Central memory CD8-positive, alpha-beta T cell (primary cell): ENCODE measurements at regions not wholly inside any gene's neighbourhood (a gene's known extent, or its start where the extent isn't known, plus 50 kb on each side); places are given as distances from the start of the nearest gene placed in this dataset.
"Not testable (repeated sequence)": the region's sequence is repeated elsewhere in the genome, so short reads cannot be mapped to it uniquely, and the experiment has no call there.

Source experiments
- ATAC-seq: fragments of 150-1000 bp; cut with Tn5 transposase; replicated peaks from 2 replicates; pipeline ENCODE4 v1.10.0; 2022; ENCODE audit warnings: mild to moderate bottlenecking, moderate FRiP score, moderate number of reproducible peaks; ENCODE audit not compliant: poor library complexity, severe bottlenecking; ENCODE audit errors: extremely low read depth
- DNase-seq, 2 donors: peaks; one replicate each; pipeline ENCODE4 v3.0.0; 2021; ENCODE audit warnings: low spot score in 2 of 2
- H3K27ac Mint-ChIP-seq: one replicate; pipeline ENCODE4 v1.8.0; 2022; ENCODE audit warnings: low read depth, mild to moderate bottlenecking, moderate library complexity, mixed read lengths
- H3K27me3 Mint-ChIP-seq: one replicate; pipeline ENCODE4 v1.8.0; 2022; ENCODE audit warnings: mixed read lengths
- H3K36me3 Mint-ChIP-seq: one replicate; pipeline ENCODE4 v1.8.0; 2022; ENCODE audit warnings: mild to moderate bottlenecking, moderate library complexity, mixed read lengths; ENCODE audit not compliant: insufficient read depth
- H3K4me1 Mint-ChIP-seq: one replicate; pipeline ENCODE4 v1.8.0; 2022; ENCODE audit warnings: mixed read lengths
- H3K4me3 Mint-ChIP-seq: one replicate; pipeline ENCODE4 v1.8.0; 2022; ENCODE audit warnings: mild to moderate bottlenecking, moderate library complexity, mixed read lengths
- H3K9me3 Mint-ChIP-seq: one replicate; pipeline ENCODE4 v1.8.0; 2022; ENCODE audit warnings: mixed read lengths

DNA sequence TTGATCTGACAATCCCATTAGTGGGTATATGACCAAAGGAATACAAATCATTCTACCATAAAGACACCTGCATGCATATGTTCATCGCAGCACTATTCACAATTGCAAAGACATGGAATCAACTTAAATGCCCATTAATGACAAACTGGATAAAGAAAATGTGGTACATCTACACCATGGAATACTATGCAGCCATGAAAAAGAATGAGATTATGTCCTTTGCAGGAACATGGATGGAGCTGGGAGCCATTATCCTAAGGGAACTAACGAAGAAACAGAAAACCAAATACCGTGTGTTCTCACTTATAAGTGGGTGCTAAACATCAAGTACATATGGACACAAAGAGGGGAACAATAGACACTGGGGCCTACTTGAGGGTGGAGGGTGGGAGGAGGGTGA lies 74.1 kb upstream of the PTHLH start:
- H3K27me3 Mint-ChIP-seq, result peaks cover 34% of the 10 kb centered on the region
- not testable (repeated sequence) for ATAC-seq, H3K27ac Mint-ChIP-seq, DNase-seq, H3K4me1 Mint-ChIP-seq, H3K36me3 Mint-ChIP-seq, H3K4me3 Mint-ChIP-seq
- H3K9me3 Mint-ChIP-seq, result peaks cover 11% of the 10 kb centered on the region

GRCh38 chr12:28050606-28051005 lies 78.1 kb upstream of the PTHLH start:
- no peak for ATAC-seq
- H3K27ac Mint-ChIP-seq, result no peak overlapping the region
- DNase-seq, result no peak
- peaks cover 36% of the 10 kb centered on the region for H3K27me3 Mint-ChIP-seq
- H3K36me3 Mint-ChIP-seq, result no peaks in the 10 kb centered on the region
- H3K9me3 Mint-ChIP-seq, result peaks cover 11% of the 10 kb centered on the region
- no peaks in the 10 kb centered on the region for H3K4me1 Mint-ChIP-seq
- no peak overlapping the region for H3K4me3 Mint-ChIP-seq

DNA sequence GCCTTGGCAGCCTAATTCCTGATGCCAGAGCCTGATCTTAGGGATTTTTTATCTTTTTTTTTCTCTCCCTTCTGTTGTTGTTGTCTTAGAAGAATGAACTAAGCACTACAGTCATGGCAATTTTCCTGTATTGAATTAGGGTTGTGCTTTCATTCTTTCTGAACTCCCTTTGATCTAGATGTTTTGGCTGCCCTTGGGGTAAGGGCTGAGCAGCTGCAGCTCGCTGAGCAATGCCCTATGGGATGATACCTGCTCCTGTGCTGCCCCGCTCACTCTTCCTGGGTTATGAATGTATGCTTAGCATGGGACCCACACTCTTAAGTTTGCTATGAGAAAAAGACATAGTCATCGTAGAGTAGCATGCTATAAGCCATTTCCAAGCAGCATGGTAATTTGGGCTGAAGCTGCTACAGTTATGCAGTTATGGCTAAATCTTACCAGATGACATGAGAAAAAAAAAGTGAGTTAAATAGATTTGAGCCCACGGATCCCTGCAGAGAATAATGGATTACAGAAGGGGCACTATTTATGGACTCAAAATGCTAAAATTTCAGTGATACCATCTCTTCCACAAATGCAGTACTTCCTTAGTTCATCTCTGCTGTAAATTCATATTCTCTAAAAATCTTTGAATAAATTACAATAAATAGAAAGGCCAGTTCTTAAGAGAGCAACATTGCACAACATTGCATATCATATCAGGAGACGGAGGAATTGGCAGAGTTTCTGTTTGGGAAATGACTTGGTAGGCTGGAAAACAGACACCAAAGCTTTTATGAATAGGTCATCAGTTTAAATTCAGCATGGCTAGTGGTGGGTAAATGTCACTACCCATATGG lies 79.2 kb upstream of the PTHLH start:
- peaks cover 7% of the 10 kb centered on the region for H3K9me3 Mint-ChIP-seq
- H3K4me3 Mint-ChIP-seq, result no peak overlapping the region
- ATAC-seq (no peak), DNase-seq (no peak)
- no peaks in the 10 kb centered on the region for H3K36me3 Mint-ChIP-seq
- H3K27ac Mint-ChIP-seq, result no peak overlapping the region
- H3K4me1 Mint-ChIP-seq, result no peaks in the 10 kb centered on the region
- H3K27me3 Mint-ChIP-seq, result peaks cover 24% of the 10 kb centered on the region

GRCh38 chr12:28053564-28053963 lies 81.0 kb upstream of the PTHLH start:
- no peaks in the 10 kb centered on the region for H3K4me1 Mint-ChIP-seq
- ATAC-seq (no peak), DNase-seq (no peak)
- no peaks in the 10 kb centered on the region for H3K9me3 Mint-ChIP-seq
- H3K27me3 Mint-ChIP-seq, result peaks cover 11% of the 10 kb centered on the region
- H3K36me3 Mint-ChIP-seq, result no peaks in the 10 kb centered on the region
- no peak overlapping the region for H3K4me3 Mint-ChIP-seq
- no peak overlapping the region for H3K27ac Mint-ChIP-seq

- Mint-ChIP-seq H3K36me3 (no peaks in the 10 kb centered on the region), H3K9me3 (no peaks in the 10 kb centered on the region), H3K27ac (no peak overlapping the region), H3K4me3 (no peak overlapping the region), H3K4me1 (no peaks in the 10 kb centered on the region), H3K27me3 (peaks cover 11% of the 10 kb centered on the region)
- ATAC-seq, result no peak
- no peak for DNase-seq
These were observed 82.0 kb upstream of the PTHLH start for GRCh38 chr12:28054583-28054982.

DNA sequence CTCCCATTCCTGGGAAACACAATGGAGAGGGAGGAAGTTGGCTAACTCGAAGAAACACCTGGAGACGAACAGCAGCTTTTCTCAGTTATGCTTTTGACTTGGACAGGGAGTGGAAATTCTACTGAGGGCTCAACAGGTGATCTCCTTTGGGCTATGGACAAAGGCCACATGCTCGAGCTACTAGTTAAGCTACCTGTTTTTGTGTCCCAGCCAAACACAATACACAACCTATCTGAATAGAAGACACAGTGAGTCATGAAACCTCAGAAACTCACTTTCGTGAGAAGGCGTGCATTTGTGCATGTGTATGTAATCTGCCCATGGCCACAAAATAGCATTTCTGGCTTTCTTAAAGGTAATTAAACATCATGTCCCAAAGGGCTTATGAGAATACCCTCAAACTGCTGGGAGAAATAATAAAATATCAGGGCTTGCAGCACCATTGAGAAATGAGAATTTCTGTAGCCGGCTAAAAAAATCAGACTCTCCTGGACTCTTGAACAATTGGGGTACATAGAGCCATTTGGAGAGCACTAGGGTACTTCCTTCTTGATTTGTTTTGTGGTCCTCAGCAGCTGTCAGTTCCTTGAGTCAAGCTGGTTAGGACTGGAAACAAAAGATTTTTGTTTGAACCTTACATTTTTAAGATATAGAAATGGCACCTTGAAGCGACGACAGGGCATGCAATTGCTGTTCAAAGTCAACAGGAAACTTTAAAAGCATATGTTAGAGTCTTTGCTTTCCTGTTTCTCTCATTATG lies 85.5 kb upstream of the PTHLH start:
- no peaks in the 10 kb centered on the region for H3K36me3 Mint-ChIP-seq
- H3K4me1 Mint-ChIP-seq, result no peaks in the 10 kb centered on the region
- no peak for ATAC-seq
- DNase-seq, result no peak
- no peak overlapping the region for H3K4me3 Mint-ChIP-seq
- H3K27me3 Mint-ChIP-seq, result no peaks in the 10 kb centered on the region
- H3K9me3 Mint-ChIP-seq, result no peaks in the 10 kb centered on the region
- H3K27ac Mint-ChIP-seq, result no peak overlapping the region

- no peaks in the 10 kb centered on the region for H3K36me3 Mint-ChIP-seq
- H3K4me3 Mint-ChIP-seq, result no peak overlapping the region
- no peaks in the 10 kb centered on the region for H3K4me1 Mint-ChIP-seq
- H3K27me3 Mint-ChIP-seq, result no peaks in the 10 kb centered on the region
- no peak for ATAC-seq
- no peak for DNase-seq
- no peaks in the 10 kb centered on the region for H3K9me3 Mint-ChIP-seq
- no peak overlapping the region for H3K27ac Mint-ChIP-seq
These were observed 86.7 kb upstream of the PTHLH start for GRCh38 chr12:28059220-28059619.

- no peaks in the 10 kb centered on the region for H3K36me3 Mint-ChIP-seq
- H3K4me1 Mint-ChIP-seq, result no peaks in the 10 kb centered on the region
- no peak for ATAC-seq
- H3K9me3 Mint-ChIP-seq, result no peaks in the 10 kb centered on the region
- H3K27ac Mint-ChIP-seq, result no peak overlapping the region
- H3K27me3 Mint-ChIP-seq, result no peaks in the 10 kb centered on the region
- H3K4me3 Mint-ChIP-seq, result no peak overlapping the region
- DNase-seq, result no peak
These were observed 87.1 kb upstream of the PTHLH start for GRCh38 chr12:28059668-28060067.

DNA sequence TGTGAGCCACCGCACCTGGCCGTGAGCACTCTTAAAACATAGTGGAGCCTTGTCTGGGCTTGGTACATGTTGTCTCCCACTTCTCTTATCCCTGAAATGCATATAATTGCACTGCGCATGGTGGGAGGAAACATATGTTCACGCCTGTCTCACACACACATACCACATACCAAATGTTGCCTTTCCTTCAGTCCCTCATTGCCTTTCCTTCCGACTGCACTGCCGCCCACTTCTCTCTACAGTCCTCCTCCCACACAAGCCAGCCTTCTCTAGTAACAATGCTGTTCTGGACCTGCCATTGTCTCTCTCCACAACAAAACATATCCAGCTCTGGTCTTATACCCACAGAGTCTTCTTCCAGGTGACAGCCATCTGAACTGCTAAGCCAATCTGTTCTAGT lies 88.3 kb upstream of the PTHLH start:
- DNase-seq, result no peak
- no peak for ATAC-seq
- H3K36me3 Mint-ChIP-seq, result no peaks in the 10 kb centered on the region
- H3K9me3 Mint-ChIP-seq, result no peaks in the 10 kb centered on the region
- no peaks in the 10 kb centered on the region for H3K4me1 Mint-ChIP-seq
- H3K4me3 Mint-ChIP-seq, result no peak overlapping the region
- H3K27me3 Mint-ChIP-seq, result no peaks in the 10 kb centered on the region
- no peak overlapping the region for H3K27ac Mint-ChIP-seq

GRCh38 chr12:28063355-28063880 lies 90.9 kb upstream of the PTHLH start:
- no peaks in the 10 kb centered on the region for H3K9me3 Mint-ChIP-seq
- ATAC-seq, result no peak

GRCh38 chr12:28065374-28065773 lies 92.8 kb upstream of the PTHLH start:
- H3K36me3 Mint-ChIP-seq, result no peaks in the 10 kb centered on the region
- no peak for DNase-seq
- H3K4me3 Mint-ChIP-seq, result no peak overlapping the region
- H3K9me3 Mint-ChIP-seq, result no peaks in the 10 kb centered on the region
- ATAC-seq, result no peak
- H3K4me1 Mint-ChIP-seq, result no peaks in the 10 kb centered on the region
- H3K27me3 Mint-ChIP-seq, result no peaks in the 10 kb centered on the region
- H3K27ac Mint-ChIP-seq, result no peak overlapping the region

More at GRCh38 chr12:28063355-28063880, 90.9 kb upstream of the PTHLH start:
- no peak for DNase-seq
- no peak overlapping the region for H3K27ac Mint-ChIP-seq
- H3K36me3 Mint-ChIP-seq, result no peaks in the 10 kb centered on the region
- no peaks in the 10 kb centered on the region for H3K27me3 Mint-ChIP-seq
- H3K4me3 Mint-ChIP-seq, result no peak overlapping the region
- H3K4me1 Mint-ChIP-seq, result no peaks in the 10 kb centered on the region

- no peak overlapping the region for H3K4me3 Mint-ChIP-seq
- no peaks in the 10 kb centered on the region for H3K4me1 Mint-ChIP-seq
- DNase-seq, result no peak
- no peaks in the 10 kb centered on the region for H3K9me3 Mint-ChIP-seq
- no peaks in the 10 kb centered on the region for H3K36me3 Mint-ChIP-seq
- H3K27me3 Mint-ChIP-seq, result no peaks in the 10 kb centered on the region
- H3K27ac Mint-ChIP-seq, result no peak overlapping the region
- ATAC-seq, result no peak
These were observed 93.5 kb upstream of the PTHLH start for GRCh38 chr12:28065889-28066630.
